GF-D8 (cell line): ENCODE measurements at regions not wholly inside any gene's neighbourhood (a gene's known extent, or its start where the extent isn't known, plus 50 kb on each side); places are given as distances from the start of the nearest gene placed in this dataset.

ENCODE experiments used
- DNase-seq: peaks from one replicate; lab custom pipeline; 2025; lab: John Stamatoyannopoulos, UW

- no peak for DNase-seq
These were observed 323.4 kb downstream of the PIK3R1 start for GRCh38 chr5:68538814-68539420.

- DNase-seq = no peak
These were observed 325.4 kb downstream of the PIK3R1 start for GRCh38 chr5:68540798-68541590.

- DNase-seq = no peak
These were observed 326.7 kb downstream of the PIK3R1 start for GRCh38 chr5:68542207-68542606.

GRCh38 chr5:68543212-68543611 lies 327.7 kb downstream of the PIK3R1 start:
- DNase-seq = no peak

GRCh38 chr5:68544091-68544647 lies 328.6 kb downstream of the PIK3R1 start:
- no peak for DNase-seq

- no peak for DNase-seq
These were observed 329.3 kb downstream of the PIK3R1 start for GRCh38 chr5:68544648-68545552.

- DNase-seq = no peak
These were observed 330.2 kb downstream of the PIK3R1 start for GRCh38 chr5:68545636-68546295.

- DNase-seq = no peak
These were observed 331.5 kb downstream of the PIK3R1 start for GRCh38 chr5:68547056-68547455.

- no peak for DNase-seq
These were observed 332.1 kb downstream of the PIK3R1 start for GRCh38 chr5:68547622-68548021.

GRCh38 chr5:68548959-68549676 lies 333.6 kb downstream of the PIK3R1 start:
- no peak for DNase-seq

GRCh38 chr5:68550015-68550414 lies 334.5 kb downstream of the PIK3R1 start:
- no peak for DNase-seq

- DNase-seq = no peak
These were observed 335.9 kb downstream of the PIK3R1 start for GRCh38 chr5:68551436-68551835.

- no peak for DNase-seq
These were observed 339.2 kb downstream of the PIK3R1 start for GRCh38 chr5:68554571-68555279.

GRCh38 chr5:68555907-68556681 lies 340.5 kb downstream of the PIK3R1 start:
- no peak for DNase-seq

- DNase-seq = no peak
These were observed 341.8 kb downstream of the PIK3R1 start for GRCh38 chr5:68557162-68557936.

GRCh38 chr5:68562308-68562707 lies 346.8 kb downstream of the PIK3R1 start:
- no peak for DNase-seq

- DNase-seq = no peak
These were observed 349.9 kb downstream of the PIK3R1 start for GRCh38 chr5:68565427-68565826.

- DNase-seq = no peak
These were observed 361.2 kb downstream of the PIK3R1 start for GRCh38 chr5:68576805-68577204.

- no peak for DNase-seq
These were observed 366.7 kb downstream of the PIK3R1 start for GRCh38 chr5:68582284-68582683.
